ENCODE measurements at regions not wholly inside any gene's neighbourhood (a gene's known extent, or its start where the extent isn't known, plus 50 kb on each side); places are given as distances from the start of the nearest gene placed in this dataset.

GRCh38 chr2:215604606-215605005 lies 168.7 kb upstream of the FN1 start:
- in situ Hi-C loops (cut with MboI; ENCODE audit: low pct_unique_long_range_greater_than_20kb, low sequenced_read_pairs), result no loop called here
- DNase-seq, result no peak

GRCh38 chr2:215603440-215603839 lies 167.6 kb upstream of the FN1 start:
- in situ Hi-C loops (cut with MboI; ENCODE audit: low pct_unique_long_range_greater_than_20kb, low sequenced_read_pairs), result no loop called here
- no peak for DNase-seq

GRCh38 chr2:215602997-215603396 lies 167.1 kb upstream of the FN1 start:
- in situ Hi-C loops (cut with MboI; ENCODE audit: low pct_unique_long_range_greater_than_20kb, low sequenced_read_pairs), result no loop called here
- no peak for DNase-seq

- DNase-seq, result no peak
- in situ Hi-C loops (cut with MboI; ENCODE audit: low pct_unique_long_range_greater_than_20kb, low sequenced_read_pairs), result no loop called here
Observed at GRCh38 chr2:215601990-215602721, 166.3 kb upstream of the FN1 start.

GRCh38 chr2:215601526-215601925 lies 165.7 kb upstream of the FN1 start:
- in situ Hi-C loops (cut with MboI; ENCODE audit: low pct_unique_long_range_greater_than_20kb, low sequenced_read_pairs), result no loop called here
- DNase-seq, result no peak

- in situ Hi-C loops (cut with MboI; ENCODE audit: low pct_unique_long_range_greater_than_20kb, low sequenced_read_pairs), result no loop called here
- DNase-seq, result no peak
Observed at GRCh38 chr2:215598376-215598975, 162.6 kb upstream of the FN1 start.

GRCh38 chr2:215597577-215597976 lies 161.7 kb upstream of the FN1 start:
- no peak for DNase-seq
- in situ Hi-C loops (cut with MboI; ENCODE audit: low pct_unique_long_range_greater_than_20kb, low sequenced_read_pairs), result no loop called here

- DNase-seq, result no peak
- in situ Hi-C loops (cut with MboI; ENCODE audit: low pct_unique_long_range_greater_than_20kb, low sequenced_read_pairs), result no loop called here
Observed at GRCh38 chr2:215594766-215595165, 158.9 kb upstream of the FN1 start.

- no peak for DNase-seq
- in situ Hi-C loops (cut with MboI; ENCODE audit: low pct_unique_long_range_greater_than_20kb, low sequenced_read_pairs), result no loop called here
Observed at GRCh38 chr2:215590010-215590745, 154.3 kb upstream of the FN1 start.

GRCh38 chr2:215583881-215584280 lies 148.0 kb upstream of the FN1 start:
- in situ Hi-C loops (cut with MboI; ENCODE audit: low pct_unique_long_range_greater_than_20kb, low sequenced_read_pairs), result no loop called here
- DNase-seq, result no peak

GRCh38 chr2:215579809-215580208 lies 143.9 kb upstream of the FN1 start:
- no peak for DNase-seq
- in situ Hi-C loops (cut with MboI; ENCODE audit: low pct_unique_long_range_greater_than_20kb, low sequenced_read_pairs), result no loop called here

- in situ Hi-C loops (cut with MboI; ENCODE audit: low pct_unique_long_range_greater_than_20kb, low sequenced_read_pairs), result no loop called here
- no peak for DNase-seq
Observed at GRCh38 chr2:215577356-215577755, 141.5 kb upstream of the FN1 start.

GRCh38 chr2:215576572-215576971 lies 140.7 kb upstream of the FN1 start:
- no peak for DNase-seq
- in situ Hi-C loops (cut with MboI; ENCODE audit: low pct_unique_long_range_greater_than_20kb, low sequenced_read_pairs), result no loop called here

GRCh38 chr2:215573496-215573895 lies 137.6 kb upstream of the FN1 start:
- DNase-seq, result no peak
- in situ Hi-C loops (cut with MboI; ENCODE audit: low pct_unique_long_range_greater_than_20kb, low sequenced_read_pairs), result no loop called here

GRCh38 chr2:215572341-215572848 lies 136.5 kb upstream of the FN1 start:
- no peak for DNase-seq
- in situ Hi-C loops (cut with MboI; ENCODE audit: low pct_unique_long_range_greater_than_20kb, low sequenced_read_pairs), result no loop called here

- in situ Hi-C loops (cut with MboI; ENCODE audit: low pct_unique_long_range_greater_than_20kb, low sequenced_read_pairs), result no loop called here
- DNase-seq, result no peak
Observed at GRCh38 chr2:215571689-215572088, 135.8 kb upstream of the FN1 start.

GRCh38 chr2:215567504-215567903 lies 131.6 kb upstream of the FN1 start:
- in situ Hi-C loops (cut with MboI; ENCODE audit: low pct_unique_long_range_greater_than_20kb, low sequenced_read_pairs), result no loop called here
- DNase-seq, result no peak

- DNase-seq, result no peak
- in situ Hi-C loops (cut with MboI; ENCODE audit: low pct_unique_long_range_greater_than_20kb, low sequenced_read_pairs), result no loop called here
Observed at GRCh38 chr2:215565897-215566296, 130.0 kb upstream of the FN1 start.

GRCh38 chr2:215557701-215558100 lies 121.8 kb upstream of the FN1 start:
- no peak for DNase-seq
- in situ Hi-C loops (cut with MboI; ENCODE audit: low pct_unique_long_range_greater_than_20kb, low sequenced_read_pairs), result no loop called here

- in situ Hi-C loops (cut with MboI; ENCODE audit: low pct_unique_long_range_greater_than_20kb, low sequenced_read_pairs), result no loop called here
- no peak for DNase-seq
Observed at GRCh38 chr2:215556979-215557378, 121.1 kb upstream of the FN1 start.
